Activated gamma-delta T cell treated with Interleukin-2 at 50 U/mL for 16 hours (primary cell): ENCODE measurements at regions not wholly inside any gene's neighbourhood (a gene's known extent, or its start where the extent isn't known, plus 50 kb on each side); places are given as distances from the start of the nearest gene placed in this dataset.
A peak's percentile ranks its signal among the peaks of the same experiment; 100 is the strongest.

ENCODE experiments used
- DNase-seq: peaks from one replicate; pipeline ENCODE4 v3.0.0-alpha.2; 2020

- DNase-seq = no peak
Observed at GRCh38 chr14:101435546-101435945, 125.7 kb upstream of the DIO3 start.

- no peak for DNase-seq
Observed at GRCh38 chr14:101439023-101439422, 122.3 kb upstream of the DIO3 start.

- no peak for DNase-seq
Observed at GRCh38 chr14:101440496-101440895, 120.8 kb upstream of the DIO3 start.

- no peak for DNase-seq
Observed at GRCh38 chr14:101441710-101442109, 119.6 kb upstream of the DIO3 start.

GRCh38 chr14:101442451-101442850 lies 118.8 kb upstream of the DIO3 start:
- peak; percentile 61 for DNase-seq

- no peak for DNase-seq
Observed at GRCh38 chr14:101444116-101444515, 117.2 kb upstream of the DIO3 start.

- DNase-seq = no peak
Observed at GRCh38 chr14:101445278-101445677, 116.0 kb upstream of the DIO3 start.

- no peak for DNase-seq
Observed at GRCh38 chr14:101446387-101446969, 114.8 kb upstream of the DIO3 start.

- no peak for DNase-seq
Observed at GRCh38 chr14:101449114-101449513, 112.2 kb upstream of the DIO3 start.

GRCh38 chr14:101451166-101451565 lies 110.1 kb upstream of the DIO3 start:
- DNase-seq = no peak

GRCh38 chr14:101453225-101453624 lies 108.1 kb upstream of the DIO3 start:
- DNase-seq = no peak

GRCh38 chr14:101454229-101454628 lies 107.1 kb upstream of the DIO3 start:
- DNase-seq = no peak

GRCh38 chr14:101456246-101457175 lies 104.8 kb upstream of the DIO3 start:
- DNase-seq = no peak

GRCh38 chr14:101457301-101457935 lies 103.9 kb upstream of the DIO3 start:
- DNase-seq = no peak

GRCh38 chr14:101457936-101458740 lies 103.2 kb upstream of the DIO3 start:
- DNase-seq = no peak

- no peak for DNase-seq
Observed at GRCh38 chr14:101458741-101459550, 102.3 kb upstream of the DIO3 start.

- DNase-seq = no peak
Observed at GRCh38 chr14:101459551-101459900, 101.8 kb upstream of the DIO3 start.

GRCh38 chr14:101460521-101460920 lies 100.8 kb upstream of the DIO3 start:
- DNase-seq = no peak

- no peak for DNase-seq
Observed at GRCh38 chr14:101460986-101461750, 100.1 kb upstream of the DIO3 start.

- DNase-seq = no peak
Observed at GRCh38 chr14:101461891-101462290, 99.4 kb upstream of the DIO3 start.
